ENCODE measurements at regions not wholly inside any gene's neighbourhood (a gene's known extent, or its start where the extent isn't known, plus 50 kb on each side); places are given as distances from the start of the nearest gene placed in this dataset.

DNA sequence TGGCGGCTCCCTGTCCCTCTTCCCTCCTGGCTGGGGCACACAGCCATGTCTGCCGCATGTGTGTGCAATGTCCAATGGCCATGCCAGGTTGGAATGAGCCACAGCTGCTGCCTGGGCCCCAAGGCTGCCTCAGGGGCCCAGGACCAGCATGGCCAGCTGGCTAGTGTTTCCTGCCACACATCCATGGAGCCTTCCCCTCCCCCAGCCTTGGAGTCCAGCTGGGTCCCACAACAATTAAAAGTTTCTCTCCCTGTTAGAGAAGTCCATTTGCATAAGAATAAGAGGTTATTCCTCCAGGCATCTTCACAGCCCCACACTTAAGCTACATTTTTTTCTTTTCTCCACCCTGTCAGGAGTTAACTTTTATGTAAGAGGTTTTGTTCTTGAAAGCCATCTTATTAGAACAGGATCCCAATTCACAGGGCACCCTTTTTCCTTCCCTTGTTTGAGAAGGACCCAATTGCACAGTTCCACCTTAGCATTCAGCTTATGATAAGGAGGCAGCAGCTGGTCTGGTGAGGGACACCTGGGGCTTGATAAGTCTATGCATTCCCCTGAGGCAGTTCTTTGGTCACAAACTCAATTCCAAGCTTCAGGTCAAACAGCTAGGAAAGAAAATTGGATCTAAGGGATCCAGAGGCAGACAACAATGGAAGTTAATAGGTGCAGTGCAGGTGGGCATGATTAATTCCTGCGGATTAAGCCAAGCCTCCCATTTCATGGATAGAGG, 963.3 kb upstream of the GRIA3 start:
- TF ChIP-seq, protein P1, sequence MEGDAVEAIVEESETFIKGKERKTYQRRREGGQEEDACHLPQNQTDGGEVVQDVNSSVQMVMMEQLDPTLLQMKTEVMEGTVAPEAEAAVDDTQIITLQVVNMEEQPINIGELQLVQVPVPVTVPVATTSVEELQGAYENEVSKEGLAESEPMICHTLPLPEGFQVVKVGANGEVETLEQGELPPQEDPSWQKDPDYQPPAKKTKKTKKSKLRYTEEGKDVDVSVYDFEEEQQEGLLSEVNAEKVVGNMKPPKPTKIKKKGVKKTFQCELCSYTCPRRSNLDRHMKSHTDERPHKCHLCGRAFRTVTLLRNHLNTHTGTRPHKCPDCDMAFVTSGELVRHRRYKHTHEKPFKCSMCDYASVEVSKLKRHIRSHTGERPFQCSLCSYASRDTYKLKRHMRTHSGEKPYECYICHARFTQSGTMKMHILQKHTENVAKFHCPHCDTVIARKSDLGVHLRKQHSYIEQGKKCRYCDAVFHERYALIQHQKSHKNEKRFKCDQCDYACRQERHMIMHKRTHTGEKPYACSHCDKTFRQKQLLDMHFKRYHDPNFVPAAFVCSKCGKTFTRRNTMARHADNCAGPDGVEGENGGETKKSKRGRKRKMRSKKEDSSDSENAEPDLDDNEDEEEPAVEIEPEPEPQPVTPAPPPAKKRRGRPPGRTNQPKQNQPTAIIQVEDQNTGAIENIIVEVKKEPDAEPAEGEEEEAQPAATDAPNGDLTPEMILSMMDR (IDR thresholded peaks at IDR 0.05): no peak
- TF ChIP-seq POLR2A (IDR thresholded peaks at IDR 0.05): no peak
- no peak for TF ChIP-seq EP300 (IDR thresholded peaks at IDR 0.05)

Measured in ovary (tissue), 3 donors.